ENCODE measurements at regions not wholly inside any gene's neighbourhood (a gene's known extent, or its start where the extent isn't known, plus 50 kb on each side); places are given as distances from the start of the nearest gene placed in this dataset.

- TF ChIP-seq CTCF (IDR thresholded peaks at IDR 0.05): no peak
- TF ChIP-seq POLR2A (IDR thresholded peaks at IDR 0.05): no peak
Measured at GRCh38 chr10:2813286-2813685, 254.1 kb upstream of the PFKP start.
